ENCODE measurements at regions not wholly inside any gene's neighbourhood (a gene's known extent, or its start where the extent isn't known, plus 50 kb on each side); places are given as distances from the start of the nearest gene placed in this dataset.

- TF ChIP-seq EGR1 (IDR thresholded peaks at IDR 0.05) (no peak), CEBPB (IDR thresholded peaks at IDR 0.05) (no peak), MAX (IDR thresholded peaks at IDR 0.05) (no peak), YY1 (IDR thresholded peaks at IDR 0.05; ENCODE audit: low read depth) (no peak), TEAD4 (IDR thresholded peaks at IDR 0.05) (no peak), FOXM1 (IDR thresholded peaks at IDR 0.05; ENCODE audit: borderline replicate concordance, low read depth) (no peak), RAD21 (IDR thresholded peaks at IDR 0.05; ENCODE audit: low read depth) (no peak), TCF12 (IDR thresholded peaks at IDR 0.05; ENCODE audit: low read depth) (no peak), EP300 (IDR thresholded peaks at IDR 0.05; ENCODE audit: borderline replicate concordance) (no peak), ZBTB7A (IDR thresholded peaks at IDR 0.05; ENCODE audit: low read depth) (no peak), CREB1 (IDR thresholded peaks at IDR 0.05; ENCODE audit: low read depth) (no peak), TAF1 (IDR thresholded peaks at IDR 0.05; ENCODE audit: low read depth) (no peak), NFIC (IDR thresholded peaks at IDR 0.05) (no peak)
- TF ChIP-seq, protein P1, sequence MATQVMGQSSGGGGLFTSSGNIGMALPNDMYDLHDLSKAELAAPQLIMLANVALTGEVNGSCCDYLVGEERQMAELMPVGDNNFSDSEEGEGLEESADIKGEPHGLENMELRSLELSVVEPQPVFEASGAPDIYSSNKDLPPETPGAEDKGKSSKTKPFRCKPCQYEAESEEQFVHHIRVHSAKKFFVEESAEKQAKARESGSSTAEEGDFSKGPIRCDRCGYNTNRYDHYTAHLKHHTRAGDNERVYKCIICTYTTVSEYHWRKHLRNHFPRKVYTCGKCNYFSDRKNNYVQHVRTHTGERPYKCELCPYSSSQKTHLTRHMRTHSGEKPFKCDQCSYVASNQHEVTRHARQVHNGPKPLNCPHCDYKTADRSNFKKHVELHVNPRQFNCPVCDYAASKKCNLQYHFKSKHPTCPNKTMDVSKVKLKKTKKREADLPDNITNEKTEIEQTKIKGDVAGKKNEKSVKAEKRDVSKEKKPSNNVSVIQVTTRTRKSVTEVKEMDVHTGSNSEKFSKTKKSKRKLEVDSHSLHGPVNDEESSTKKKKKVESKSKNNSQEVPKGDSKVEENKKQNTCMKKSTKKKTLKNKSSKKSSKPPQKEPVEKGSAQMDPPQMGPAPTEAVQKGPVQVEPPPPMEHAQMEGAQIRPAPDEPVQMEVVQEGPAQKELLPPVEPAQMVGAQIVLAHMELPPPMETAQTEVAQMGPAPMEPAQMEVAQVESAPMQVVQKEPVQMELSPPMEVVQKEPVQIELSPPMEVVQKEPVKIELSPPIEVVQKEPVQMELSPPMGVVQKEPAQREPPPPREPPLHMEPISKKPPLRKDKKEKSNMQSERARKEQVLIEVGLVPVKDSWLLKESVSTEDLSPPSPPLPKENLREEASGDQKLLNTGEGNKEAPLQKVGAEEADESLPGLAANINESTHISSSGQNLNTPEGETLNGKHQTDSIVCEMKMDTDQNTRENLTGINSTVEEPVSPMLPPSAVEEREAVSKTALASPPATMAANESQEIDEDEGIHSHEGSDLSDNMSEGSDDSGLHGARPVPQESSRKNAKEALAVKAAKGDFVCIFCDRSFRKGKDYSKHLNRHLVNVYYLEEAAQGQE (IDR thresholded peaks at IDR 0.05; ENCODE audit: low read depth), result no peak
- TF ChIP-seq, protein P2, sequence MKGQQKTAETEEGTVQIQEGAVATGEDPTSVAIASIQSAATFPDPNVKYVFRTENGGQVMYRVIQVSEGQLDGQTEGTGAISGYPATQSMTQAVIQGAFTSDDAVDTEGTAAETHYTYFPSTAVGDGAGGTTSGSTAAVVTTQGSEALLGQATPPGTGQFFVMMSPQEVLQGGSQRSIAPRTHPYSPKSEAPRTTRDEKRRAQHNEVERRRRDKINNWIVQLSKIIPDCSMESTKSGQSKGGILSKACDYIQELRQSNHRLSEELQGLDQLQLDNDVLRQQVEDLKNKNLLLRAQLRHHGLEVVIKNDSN (IDR thresholded peaks at IDR 0.05), result no peak
These were observed 1260.3 kb upstream of the SLC10A2 start for GRCh38 chr13:104326523-104326922.

- TF ChIP-seq YY1 (IDR thresholded peaks at IDR 0.05; ENCODE audit: low read depth), result no peak
- no peak for TF ChIP-seq CREB1 (IDR thresholded peaks at IDR 0.05; ENCODE audit: low read depth)
- no peak for TF ChIP-seq CEBPB (IDR thresholded peaks at IDR 0.05)
- TF ChIP-seq NFIC (IDR thresholded peaks at IDR 0.05), result no peak
- TF ChIP-seq, protein P2 (IDR thresholded peaks at IDR 0.05), result no peak
- TF ChIP-seq TEAD4 (IDR thresholded peaks at IDR 0.05), result no peak
- no peak for TF ChIP-seq MAX (IDR thresholded peaks at IDR 0.05)
- TF ChIP-seq, protein P1 (IDR thresholded peaks at IDR 0.05; ENCODE audit: low read depth), result no peak
- no peak for TF ChIP-seq RAD21 (IDR thresholded peaks at IDR 0.05; ENCODE audit: low read depth)
- no peak for TF ChIP-seq EGR1 (IDR thresholded peaks at IDR 0.05)
- no peak for TF ChIP-seq EP300 (IDR thresholded peaks at IDR 0.05; ENCODE audit: borderline replicate concordance)
- no peak for TF ChIP-seq FOXM1 (IDR thresholded peaks at IDR 0.05; ENCODE audit: borderline replicate concordance, low read depth)
- TF ChIP-seq TCF12 (IDR thresholded peaks at IDR 0.05; ENCODE audit: low read depth), result no peak
- no peak for TF ChIP-seq ZBTB7A (IDR thresholded peaks at IDR 0.05; ENCODE audit: low read depth)
- no peak for TF ChIP-seq TAF1 (IDR thresholded peaks at IDR 0.05; ENCODE audit: low read depth)
These were observed 1255.5 kb upstream of the SLC10A2 start for GRCh38 chr13:104321756-104322155.

- TF ChIP-seq FOXM1 (IDR thresholded peaks at IDR 0.05; ENCODE audit: borderline replicate concordance, low read depth) (no peak), CREB1 (IDR thresholded peaks at IDR 0.05; ENCODE audit: low read depth) (no peak), EP300 (IDR thresholded peaks at IDR 0.05; ENCODE audit: borderline replicate concordance) (no peak), NFIC (IDR thresholded peaks at IDR 0.05) (no peak), TAF1 (IDR thresholded peaks at IDR 0.05; ENCODE audit: low read depth) (no peak), MAX (IDR thresholded peaks at IDR 0.05) (no peak)
These were observed 1254.2 kb upstream of the SLC10A2 start for GRCh38 chr13:104320446-104320845.

DNA sequence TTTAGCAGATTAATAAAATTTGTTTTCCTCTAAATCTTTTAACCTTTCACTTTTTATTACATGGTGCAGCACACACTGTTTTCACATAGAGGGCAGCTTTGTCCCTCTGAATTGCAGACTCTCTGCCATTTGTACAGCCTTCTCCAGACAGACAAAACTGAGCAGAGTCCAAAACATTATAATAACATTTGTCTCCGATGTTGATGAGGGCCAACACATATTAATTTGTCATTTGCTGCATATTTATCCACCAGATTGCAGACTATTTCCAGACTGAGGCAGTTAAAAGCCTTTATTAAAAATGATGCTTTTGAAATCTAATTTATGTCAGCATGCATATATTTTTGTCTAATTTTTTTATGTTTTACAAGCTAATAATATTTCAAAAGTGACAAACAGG, 1251.9 kb upstream of the SLC10A2 start:
- TF ChIP-seq CREB1 (IDR thresholded peaks at IDR 0.05; ENCODE audit: low read depth) (no peak), EGR1 (IDR thresholded peaks at IDR 0.05) (no peak), RAD21 (IDR thresholded peaks at IDR 0.05; ENCODE audit: low read depth) (peak; percentile 40; the same call in 1 of the 2 replicates)
- TF ChIP-seq, protein P2 (IDR thresholded peaks at IDR 0.05), result no peak

DNA sequence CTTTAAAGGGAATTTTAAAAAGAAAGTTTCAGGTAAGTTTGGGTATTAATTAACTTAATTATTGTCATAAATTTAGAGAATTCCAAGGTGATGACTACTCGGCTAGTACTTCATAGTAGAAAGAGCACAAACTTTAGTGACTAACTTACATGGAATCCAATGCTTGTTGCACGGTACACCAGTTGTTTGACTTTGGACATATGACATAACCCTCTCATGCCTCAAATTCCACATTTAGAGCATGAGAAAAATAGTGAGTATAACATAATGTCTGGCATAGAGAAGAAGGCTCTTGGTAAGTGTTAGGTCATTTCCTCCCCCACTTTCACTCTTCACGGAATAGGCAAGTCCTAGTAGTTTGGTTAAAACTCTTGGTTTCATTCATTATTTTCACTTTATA, 1249.4 kb upstream of the SLC10A2 start:
- no peak for TF ChIP-seq CREB1 (IDR thresholded peaks at IDR 0.05; ENCODE audit: low read depth)
- TF ChIP-seq, protein P2 (IDR thresholded peaks at IDR 0.05), result no peak
- no peak for TF ChIP-seq TAF1 (IDR thresholded peaks at IDR 0.05; ENCODE audit: low read depth)
- 0 out of 2 replicates have a peak, but pooled peaks have one; percentile 24 for TF ChIP-seq TCF12 (IDR thresholded peaks at IDR 0.05; ENCODE audit: low read depth)
- TF ChIP-seq TEAD4 (IDR thresholded peaks at IDR 0.05), result peak; percentile 83
- TF ChIP-seq EP300 (IDR thresholded peaks at IDR 0.05; ENCODE audit: borderline replicate concordance), result peak; percentile 65
